GM18498 (cell line): ENCODE measurements at regions not wholly inside any gene's neighbourhood (a gene's known extent, or its start where the extent isn't known, plus 50 kb on each side); places are given as distances from the start of the nearest gene placed in this dataset.

ENCODE experiments used
- ATAC-seq: cut with Tn5 transposase; IDR thresholded peaks from one replicate; pipeline ENCODE4 v1.9.1; 2021; ENCODE audit warnings: mild to moderate bottlenecking, moderate library complexity; ENCODE audit not compliant: unreplicated experiment

GRCh38 chrX:9147726-9148125 lies 113.8 kb upstream of the FAM9B start:
- no peak for ATAC-seq

- no peak for ATAC-seq
Measured at GRCh38 chrX:9148615-9149399, 114.9 kb upstream of the FAM9B start.

GRCh38 chrX:9149501-9150245 lies 115.7 kb upstream of the FAM9B start:
- ATAC-seq, result no peak

GRCh38 chrX:9151772-9152307 lies 117.9 kb upstream of the FAM9B start:
- no peak for ATAC-seq

GRCh38 chrX:9153300-9153699 lies 119.4 kb upstream of the FAM9B start:
- no peak for ATAC-seq

- ATAC-seq, result no peak
Measured at GRCh38 chrX:9158611-9159010, 124.7 kb upstream of the FAM9B start.

GRCh38 chrX:9160698-9161329 lies 126.9 kb upstream of the FAM9B start:
- no peak for ATAC-seq

- no peak for ATAC-seq
Measured at GRCh38 chrX:9162698-9163097, 128.8 kb upstream of the FAM9B start.

GRCh38 chrX:9163214-9163709 lies 129.3 kb upstream of the FAM9B start:
- ATAC-seq, result no peak

- ATAC-seq, result no peak
Measured at GRCh38 chrX:9164086-9164485, 130.2 kb upstream of the FAM9B start.

- ATAC-seq, result no peak
Measured at GRCh38 chrX:9164533-9165426, 130.9 kb upstream of the FAM9B start.

GRCh38 chrX:9166584-9166944 lies 132.6 kb upstream of the FAM9B start:
- no peak for ATAC-seq

- ATAC-seq, result no peak
Measured at GRCh38 chrX:9171841-9172463, 138.0 kb upstream of the FAM9B start.

- ATAC-seq, result no peak
Measured at GRCh38 chrX:9172464-9172850, 138.5 kb upstream of the FAM9B start.

- no peak for ATAC-seq
Measured at GRCh38 chrX:9180623-9181022, 146.7 kb upstream of the FAM9B start.

- ATAC-seq, result no peak
Measured at GRCh38 chrX:9182041-9182440, 148.1 kb upstream of the FAM9B start.

GRCh38 chrX:9183481-9183880 lies 149.6 kb upstream of the FAM9B start:
- no peak for ATAC-seq

- ATAC-seq, result no peak
Measured at GRCh38 chrX:9184211-9184610, 150.3 kb upstream of the FAM9B start.

- no peak for ATAC-seq
Measured at GRCh38 chrX:9188117-9188516, 154.2 kb upstream of the FAM9B start.

- ATAC-seq, result no peak
Measured at GRCh38 chrX:9189286-9189685, 155.4 kb upstream of the FAM9B start.
